ENCODE measurements at regions not wholly inside any gene's neighbourhood (a gene's known extent, or its start where the extent isn't known, plus 50 kb on each side); places are given as distances from the start of the nearest gene placed in this dataset.

GRCh38 chr13:87981416-87981815 lies 310.2 kb downstream of the SLITRK5 start:
- H3K36me3 ChIP-seq: no peaks in the 10 kb centered on the region
- no peak overlapping the region for H3K27ac ChIP-seq
- in situ Hi-C loops (cut with MboI; ENCODE audit: low pct_ligation_motif_present in 1 of 4, low pct_unique_long_range_greater_than_20kb in 1 of 4, low sequenced_read_pairs in 3 of 4) (no loop called here), intact Hi-C loops (cut with DNase I; ENCODE audit: low total_unique reads) (no loop called here)
- no peaks in the 10 kb centered on the region for H3K9me3 ChIP-seq
- no peaks in the 10 kb centered on the region for H3K4me1 ChIP-seq
- no peak overlapping the region for H3K4me3 ChIP-seq
- 56 to 63% methylated on average over 2 of the region's 2 CpGs for WGBS, 2 donors (ENCODE audit: low coverage in 1 of 2)
- no peaks in the 10 kb centered on the region for H3K27me3 ChIP-seq
- TF ChIP-seq POLR2AphosphoS5 (IDR thresholded peaks at IDR 0.05) (no peak), POLR2A (IDR thresholded peaks at IDR 0.05) (no peak), EP300 (IDR thresholded peaks at IDR 0.05; ENCODE audit: low read depth) (no peak)
- TF ChIP-seq, protein P1, sequence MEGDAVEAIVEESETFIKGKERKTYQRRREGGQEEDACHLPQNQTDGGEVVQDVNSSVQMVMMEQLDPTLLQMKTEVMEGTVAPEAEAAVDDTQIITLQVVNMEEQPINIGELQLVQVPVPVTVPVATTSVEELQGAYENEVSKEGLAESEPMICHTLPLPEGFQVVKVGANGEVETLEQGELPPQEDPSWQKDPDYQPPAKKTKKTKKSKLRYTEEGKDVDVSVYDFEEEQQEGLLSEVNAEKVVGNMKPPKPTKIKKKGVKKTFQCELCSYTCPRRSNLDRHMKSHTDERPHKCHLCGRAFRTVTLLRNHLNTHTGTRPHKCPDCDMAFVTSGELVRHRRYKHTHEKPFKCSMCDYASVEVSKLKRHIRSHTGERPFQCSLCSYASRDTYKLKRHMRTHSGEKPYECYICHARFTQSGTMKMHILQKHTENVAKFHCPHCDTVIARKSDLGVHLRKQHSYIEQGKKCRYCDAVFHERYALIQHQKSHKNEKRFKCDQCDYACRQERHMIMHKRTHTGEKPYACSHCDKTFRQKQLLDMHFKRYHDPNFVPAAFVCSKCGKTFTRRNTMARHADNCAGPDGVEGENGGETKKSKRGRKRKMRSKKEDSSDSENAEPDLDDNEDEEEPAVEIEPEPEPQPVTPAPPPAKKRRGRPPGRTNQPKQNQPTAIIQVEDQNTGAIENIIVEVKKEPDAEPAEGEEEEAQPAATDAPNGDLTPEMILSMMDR (IDR thresholded peaks at IDR 0.05): no peak
- DNase-seq: no peak

- Histone ChIP-seq H3K9me3 (no peaks in the 10 kb centered on the region), H3K4me3 (no peak overlapping the region), H3K27ac (no peak overlapping the region), H3K4me1 (no peaks in the 10 kb centered on the region), H3K27me3 (no peaks in the 10 kb centered on the region), H3K36me3 (no peaks in the 10 kb centered on the region)
- intact Hi-C loops (cut with DNase I; ENCODE audit: low total_unique reads): no loop called here
- in situ Hi-C loops (cut with MboI; ENCODE audit: low pct_ligation_motif_present in 1 of 4, low pct_unique_long_range_greater_than_20kb in 1 of 4, low sequenced_read_pairs in 3 of 4): no loop called here
- DNase-seq: no peak
- TF ChIP-seq POLR2A (IDR thresholded peaks at IDR 0.05): no peak
- TF ChIP-seq, protein P1 (IDR thresholded peaks at IDR 0.05): no peak
- no peak for TF ChIP-seq EP300 (IDR thresholded peaks at IDR 0.05; ENCODE audit: low read depth)
- TF ChIP-seq POLR2AphosphoS5 (IDR thresholded peaks at IDR 0.05): no peak
These were observed 311.2 kb downstream of the SLITRK5 start for GRCh38 chr13:87982400-87982799.

GRCh38 chr13:87986639-87987250 lies 315.6 kb downstream of the SLITRK5 start:
- H3K4me3 ChIP-seq: no peak overlapping the region
- DNase-seq: no peak
- no peak overlapping the region for H3K27ac ChIP-seq
- H3K27me3 ChIP-seq: no peaks in the 10 kb centered on the region
- TF ChIP-seq POLR2A (IDR thresholded peaks at IDR 0.05) (no peak), EP300 (IDR thresholded peaks at IDR 0.05; ENCODE audit: low read depth) (no peak), POLR2AphosphoS5 (IDR thresholded peaks at IDR 0.05) (no peak)
- TF ChIP-seq, protein P1 (IDR thresholded peaks at IDR 0.05): no peak
- intact Hi-C loops (cut with DNase I; ENCODE audit: low total_unique reads) (no loop called here), in situ Hi-C loops (cut with MboI; ENCODE audit: low pct_ligation_motif_present in 1 of 4, low pct_unique_long_range_greater_than_20kb in 1 of 4, low sequenced_read_pairs in 3 of 4) (no loop called here)
- peaks cover 0 to 4% of the 10 kb centered on the region in 2 donors for H3K9me3 ChIP-seq
- no peaks in the 10 kb centered on the region for H3K4me1 ChIP-seq
- no peaks in the 10 kb centered on the region for H3K36me3 ChIP-seq

DNA sequence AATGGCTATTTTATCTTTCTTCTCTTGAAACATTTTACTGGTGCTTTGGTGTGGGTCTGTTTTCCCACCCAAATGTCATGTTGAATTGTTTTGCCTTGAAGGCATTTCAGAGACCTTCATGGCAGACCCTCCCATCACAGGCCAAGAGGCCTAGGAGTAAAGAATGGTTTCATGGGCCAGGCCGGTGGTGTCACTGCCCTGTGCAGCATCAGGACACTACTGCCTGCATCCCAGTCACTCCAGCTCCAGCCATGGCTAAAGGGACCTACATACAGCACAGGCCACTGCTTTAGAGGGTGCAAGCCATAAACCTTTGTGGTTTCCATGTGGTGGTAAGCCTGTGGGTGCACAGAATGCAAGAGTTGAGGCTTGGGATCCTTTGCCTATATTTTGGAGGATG lies 326.9 kb downstream of the SLITRK5 start:
- WGBS, 2 donors (ENCODE audit: low coverage in 1 of 2): 86 to 100% methylated on average over 1 of the region's 1 CpG
- intact Hi-C loops (cut with DNase I; ENCODE audit: low total_unique reads) (no loop called here), in situ Hi-C loops (cut with MboI; ENCODE audit: low pct_ligation_motif_present in 1 of 4, low pct_unique_long_range_greater_than_20kb in 1 of 4, low sequenced_read_pairs in 3 of 4) (no loop called here)
- TF ChIP-seq, protein P1 (IDR thresholded peaks at IDR 0.05): no peak
- TF ChIP-seq POLR2AphosphoS5 (IDR thresholded peaks at IDR 0.05): no peak
- TF ChIP-seq POLR2A (IDR thresholded peaks at IDR 0.05): no peak
- TF ChIP-seq EP300 (IDR thresholded peaks at IDR 0.05; ENCODE audit: low read depth): no peak
- H3K36me3 ChIP-seq: no peaks in the 10 kb centered on the region
- H3K4me3 ChIP-seq: no peak overlapping the region
- no peak for DNase-seq
- no peaks in the 10 kb centered on the region for H3K27me3 ChIP-seq
- no peaks in the 10 kb centered on the region for H3K4me1 ChIP-seq
- no peak overlapping the region for H3K27ac ChIP-seq
- no peaks in the 10 kb centered on the region for H3K9me3 ChIP-seq
